HL-60 (cell line): ENCODE measurements at regions not wholly inside any gene's neighbourhood (a gene's known extent, or its start where the extent isn't known, plus 50 kb on each side); places are given as distances from the start of the nearest gene placed in this dataset.
A peak's percentile ranks its signal among the peaks of the same experiment; 100 is the strongest.

Experiments
- DNase-seq, 2 experiments: peaks; one replicate each; pipeline ENCODE4 v3.0.0-alpha.2; 2010 to 2020; ENCODE audit warnings: low read depth in 1 of 2, low spot score in 1 of 2
- H3K27ac ChIP-seq: fragments of 250-450 bp; sonication (Bioruptor Pico); replicated peaks from 2 replicates; pipeline ENCODE4 v1.5.1; 2020; ENCODE audit warnings: mild to moderate bottlenecking, moderate library complexity
- H3K27me3 ChIP-seq: fragments of 250-450 bp; sonication (Bioruptor Pico); 2 replicates; pipeline ENCODE4 v1.5.1; 2021; ENCODE audit warnings: mild to moderate bottlenecking, moderate library complexity; ENCODE audit not compliant: insufficient read depth, poor library complexity, severe bottlenecking
- H3K4me3 ChIP-seq: replicated peaks from 2 replicates; pipeline ENCODE4 v1.5.1; 2011; ENCODE audit warnings: mild to moderate bottlenecking, control low read depth, low read length; ENCODE audit not compliant: insufficient read depth
- CTCF ChIP-seq: IDR thresholded peaks from one replicate; pipeline ENCODE4 v1.5.1; 2011; ENCODE audit warnings: low read length, control low read depth, inconsistent platforms; ENCODE audit not compliant: insufficient read depth
- GABPA ChIP-seq: IDR thresholded peaks from 2 replicates; pipeline ENCODE4 v1.6.1; 2012; ENCODE audit warnings: low read depth
- POLR2AphosphoS5 ChIP-seq: IDR thresholded peaks from 2 replicates; pipeline ENCODE4 v1.6.1; 2012; ENCODE audit warnings: low read depth
- REST ChIP-seq: IDR thresholded peaks from 2 replicates; pipeline ENCODE4 v1.6.1; 2012; ENCODE audit warnings: low read depth; ENCODE audit not compliant: insufficient replicate concordance
- SPI1 ChIP-seq: IDR thresholded peaks from 2 replicates; pipeline ENCODE4 v1.6.1; 2012; ENCODE audit warnings: low read depth, mild to moderate bottlenecking, borderline replicate concordance

- Histone ChIP-seq H3K4me3 (no peak overlapping the region), H3K27me3 (no peaks in the 10 kb centered on the region), H3K27ac (no peak overlapping the region)
- DNase-seq: no peak
- no peak for TF ChIP-seq SPI1
- TF ChIP-seq GABPA: no peak
- no peak for TF ChIP-seq CTCF
- TF ChIP-seq REST: no peak
- TF ChIP-seq POLR2AphosphoS5: no peak
Measured at GRCh38 chr9:575139-575538, 266.4 kb upstream of the DMRT1 start.

GRCh38 chr9:580652-581342, 260.7 kb upstream of the DMRT1 start:
- Histone ChIP-seq H3K4me3 (no peak overlapping the region), H3K27me3 (peaks cover 2% of the 10 kb centered on the region), H3K27ac (no peak overlapping the region)
- no peak for DNase-seq
- TF ChIP-seq CTCF: no peak
- TF ChIP-seq SPI1: no peak
- TF ChIP-seq POLR2AphosphoS5: no peak
- TF ChIP-seq REST: no peak
- no peak for TF ChIP-seq GABPA

- DNase-seq: no peak
- TF ChIP-seq CTCF (peak; percentile 51), SPI1 (no peak), REST (no peak), POLR2AphosphoS5 (no peak), GABPA (no peak)
- H3K4me3 ChIP-seq: no peak overlapping the region
- H3K27ac ChIP-seq: no peak overlapping the region
- H3K27me3 ChIP-seq: peaks cover 2% of the 10 kb centered on the region
Measured at GRCh38 chr9:581673-582497, 259.6 kb upstream of the DMRT1 start.
